ENCODE measurements at regions not wholly inside any gene's neighbourhood (a gene's known extent, or its start where the extent isn't known, plus 50 kb on each side); places are given as distances from the start of the nearest gene placed in this dataset.
"Not testable (repeated sequence)": the region's sequence is repeated elsewhere in the genome, so short reads cannot be mapped to it uniquely, and the experiment has no call there.

DNA sequence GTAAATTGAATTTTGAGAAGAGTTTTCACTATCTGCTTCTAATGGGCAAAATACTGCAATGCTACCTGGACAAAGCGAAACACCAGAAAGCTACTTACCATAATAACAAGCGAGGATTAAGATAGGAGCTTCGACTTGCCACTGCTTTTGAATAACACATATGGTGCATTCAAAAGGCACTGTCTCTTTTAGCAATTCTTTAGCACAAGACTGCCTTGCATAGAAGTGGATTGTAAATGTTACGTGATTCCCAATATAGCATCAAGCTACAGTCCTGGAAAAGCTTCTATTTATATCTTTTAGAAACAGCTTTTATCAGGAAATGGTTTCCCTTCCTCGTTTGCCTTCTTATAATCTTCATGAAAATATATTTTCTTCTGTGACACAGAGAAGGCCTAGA lies 258.7 kb upstream of the PDE3A start:
- TF ChIP-seq EZH2phosphoT487 (IDR thresholded peaks at IDR 0.05; ENCODE audit: borderline replicate concordance): no peak
- TF ChIP-seq, protein P1, sequence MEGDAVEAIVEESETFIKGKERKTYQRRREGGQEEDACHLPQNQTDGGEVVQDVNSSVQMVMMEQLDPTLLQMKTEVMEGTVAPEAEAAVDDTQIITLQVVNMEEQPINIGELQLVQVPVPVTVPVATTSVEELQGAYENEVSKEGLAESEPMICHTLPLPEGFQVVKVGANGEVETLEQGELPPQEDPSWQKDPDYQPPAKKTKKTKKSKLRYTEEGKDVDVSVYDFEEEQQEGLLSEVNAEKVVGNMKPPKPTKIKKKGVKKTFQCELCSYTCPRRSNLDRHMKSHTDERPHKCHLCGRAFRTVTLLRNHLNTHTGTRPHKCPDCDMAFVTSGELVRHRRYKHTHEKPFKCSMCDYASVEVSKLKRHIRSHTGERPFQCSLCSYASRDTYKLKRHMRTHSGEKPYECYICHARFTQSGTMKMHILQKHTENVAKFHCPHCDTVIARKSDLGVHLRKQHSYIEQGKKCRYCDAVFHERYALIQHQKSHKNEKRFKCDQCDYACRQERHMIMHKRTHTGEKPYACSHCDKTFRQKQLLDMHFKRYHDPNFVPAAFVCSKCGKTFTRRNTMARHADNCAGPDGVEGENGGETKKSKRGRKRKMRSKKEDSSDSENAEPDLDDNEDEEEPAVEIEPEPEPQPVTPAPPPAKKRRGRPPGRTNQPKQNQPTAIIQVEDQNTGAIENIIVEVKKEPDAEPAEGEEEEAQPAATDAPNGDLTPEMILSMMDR (conservative IDR thresholded peaks at IDR 0.05; ENCODE audit: low read length): no peak
- H3K4me3 ChIP-seq (ENCODE audit: low read length, poor library complexity, severe bottlenecking): no peak overlapping the region

DNA sequence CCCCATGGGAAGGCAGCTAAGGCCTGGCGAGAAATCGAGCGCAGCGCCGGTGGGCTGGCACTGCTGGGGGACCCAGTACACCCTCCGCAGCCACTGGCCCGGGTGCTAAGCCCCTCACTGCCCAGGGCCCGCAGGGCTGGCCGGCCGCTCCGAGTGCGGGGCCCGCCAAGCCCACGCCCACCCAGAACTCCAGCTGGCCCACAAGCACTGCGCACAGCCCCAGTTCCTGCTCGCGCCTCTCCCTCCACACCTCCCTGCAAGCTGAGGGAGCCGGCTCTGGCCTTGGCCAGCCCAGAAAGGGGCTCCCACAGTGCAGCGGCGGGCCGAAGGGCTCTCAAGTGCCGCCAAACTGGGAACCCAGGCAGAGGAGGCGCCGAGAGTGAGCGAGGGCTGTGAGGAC lies 253.0 kb upstream of the PDE3A start:
- H3F3A ChIP-seq (ENCODE audit: low read depth); H3K9me3 ChIP-seq (ENCODE audit: insufficient read depth, low read depth, low read length); H3K4me1 ChIP-seq (ENCODE audit: insufficient read depth, low read length, poor library complexity, severe bottlenecking); H3K27me3 ChIP-seq (ENCODE audit: insufficient read depth, low read length, poor library complexity, severe bottlenecking); H3K4me3 ChIP-seq (ENCODE audit: low read length, poor library complexity, severe bottlenecking); H2AFZ ChIP-seq (ENCODE audit: low read length); H3K9me2 ChIP-seq (replicated peaks; ENCODE audit: low read depth, low read length); H4K20me1 ChIP-seq (ENCODE audit: insufficient read depth, low read length, poor library complexity, severe bottlenecking); H3K36me3 ChIP-seq (ENCODE audit: insufficient read depth, low read length); H3K4me2 ChIP-seq (ENCODE audit: low read depth, low read length, poor library complexity, severe bottlenecking); H3K79me2 ChIP-seq (ENCODE audit: insufficient read depth, low read length); H3K9ac ChIP-seq (ENCODE audit: low read depth, low read length, poor library complexity, severe bottlenecking): not testable (repeated sequence)

More for the DNA sequence above, 258.7 kb upstream of the PDE3A start:
- H3K9me2 ChIP-seq (replicated peaks; ENCODE audit: low read depth, low read length): no peaks in the 10 kb centered on the region
- no peaks in the 10 kb centered on the region for H3F3A ChIP-seq (ENCODE audit: low read depth)
- no peaks in the 10 kb centered on the region for H3K36me3 ChIP-seq (ENCODE audit: insufficient read depth, low read length)
- H3K9ac ChIP-seq (ENCODE audit: low read depth, low read length, poor library complexity, severe bottlenecking): no peak overlapping the region
- H3K4me1 ChIP-seq (ENCODE audit: insufficient read depth, low read length, poor library complexity, severe bottlenecking): no peaks in the 10 kb centered on the region
- no peaks in the 10 kb centered on the region for H3K9me3 ChIP-seq (ENCODE audit: insufficient read depth, low read depth, low read length)
- no peak overlapping the region for H3K4me2 ChIP-seq (ENCODE audit: low read depth, low read length, poor library complexity, severe bottlenecking)
- H2AFZ ChIP-seq (ENCODE audit: low read length): no peak overlapping the region
- no peaks in the 10 kb centered on the region for H4K20me1 ChIP-seq (ENCODE audit: insufficient read depth, low read length, poor library complexity, severe bottlenecking)
- H3K27me3 ChIP-seq (ENCODE audit: insufficient read depth, low read length, poor library complexity, severe bottlenecking): no peaks in the 10 kb centered on the region
- H3K79me2 ChIP-seq (ENCODE audit: insufficient read depth, low read length): no peaks in the 10 kb centered on the region

DNA sequence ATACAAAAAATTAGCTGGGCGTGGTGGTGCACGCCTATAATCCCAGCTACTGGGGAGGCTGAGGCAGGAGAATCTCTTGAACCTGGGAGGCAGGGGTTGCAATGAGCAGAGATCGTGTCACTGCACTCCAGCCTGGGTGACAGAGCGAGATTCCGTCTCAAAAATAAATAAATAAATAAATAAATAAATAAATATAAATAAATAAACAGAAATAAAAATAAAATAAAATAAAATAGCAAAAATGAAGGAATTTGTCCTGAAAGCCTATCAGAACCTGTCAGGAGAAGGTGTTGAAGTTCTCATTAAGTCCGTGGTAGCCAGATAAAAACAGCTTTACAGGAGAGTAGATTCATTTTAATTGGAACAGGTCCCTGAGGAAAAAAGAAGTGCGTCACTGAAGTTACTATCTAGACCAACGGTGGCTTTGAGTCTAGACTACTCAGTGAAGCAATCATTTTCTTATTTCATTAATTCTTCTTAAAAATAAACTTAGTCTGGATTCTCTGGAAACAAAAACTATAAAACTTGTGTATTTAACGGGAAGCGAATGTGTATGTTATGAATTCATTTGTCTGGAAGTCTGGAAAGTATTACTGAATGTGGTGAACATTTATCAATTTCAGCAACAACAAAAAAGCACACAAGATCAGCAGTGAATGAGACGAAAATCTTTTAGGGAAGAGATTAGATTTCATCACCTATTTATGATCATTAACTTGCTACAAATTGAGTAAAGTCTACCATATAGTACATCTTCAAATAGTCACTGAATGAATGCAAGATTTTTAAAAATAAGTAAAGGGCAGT lies 248.5 kb upstream of the PDE3A start:
- no peaks in the 10 kb centered on the region for H3K9me3 ChIP-seq (ENCODE audit: insufficient read depth, low read depth, low read length)
- H3K79me2 ChIP-seq (ENCODE audit: insufficient read depth, low read length): no peaks in the 10 kb centered on the region
- no peaks in the 10 kb centered on the region for H3K27me3 ChIP-seq (ENCODE audit: insufficient read depth, low read length, poor library complexity, severe bottlenecking)
- no peaks in the 10 kb centered on the region for H3K36me3 ChIP-seq (ENCODE audit: insufficient read depth, low read length)
- H3K4me3 ChIP-seq (ENCODE audit: low read length, poor library complexity, severe bottlenecking): no peak overlapping the region
- H4K20me1 ChIP-seq (ENCODE audit: insufficient read depth, low read length, poor library complexity, severe bottlenecking): no peaks in the 10 kb centered on the region
- H3F3A ChIP-seq (ENCODE audit: low read depth): no peaks in the 10 kb centered on the region
- no peaks in the 10 kb centered on the region for H3K4me1 ChIP-seq (ENCODE audit: insufficient read depth, low read length, poor library complexity, severe bottlenecking)
- no peak overlapping the region for H2AFZ ChIP-seq (ENCODE audit: low read length)
- no peak for TF ChIP-seq EZH2phosphoT487 (IDR thresholded peaks at IDR 0.05; ENCODE audit: borderline replicate concordance)
- TF ChIP-seq, protein P1 (conservative IDR thresholded peaks at IDR 0.05; ENCODE audit: low read length): no peak
- no peak overlapping the region for H3K4me2 ChIP-seq (ENCODE audit: low read depth, low read length, poor library complexity, severe bottlenecking)
- no peaks in the 10 kb centered on the region for H3K9me2 ChIP-seq (replicated peaks; ENCODE audit: low read depth, low read length)
- H3K9ac ChIP-seq (ENCODE audit: low read depth, low read length, poor library complexity, severe bottlenecking): no peak overlapping the region

DNA sequence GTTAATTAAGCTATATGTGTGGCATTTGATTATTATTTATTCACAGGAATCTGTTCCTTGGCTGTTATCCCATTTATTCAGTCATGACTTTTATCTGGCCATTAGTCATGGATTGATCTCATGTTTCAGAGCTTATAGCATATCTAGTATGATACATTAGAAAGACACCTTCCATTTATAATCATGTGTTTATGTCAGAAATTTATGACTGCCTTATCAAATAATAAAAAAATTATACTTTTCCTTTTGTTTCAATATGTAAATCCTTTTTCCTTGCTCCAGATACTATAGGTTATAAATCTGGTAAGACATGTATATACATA lies 248.0 kb upstream of the PDE3A start:
- Histone ChIP-seq H3K4me3 (ENCODE audit: low read length, poor library complexity, severe bottlenecking) (no peak overlapping the region), H3K9me2 (replicated peaks; ENCODE audit: low read depth, low read length) (no peaks in the 10 kb centered on the region), H3K9me3 (ENCODE audit: insufficient read depth, low read depth, low read length) (no peaks in the 10 kb centered on the region), H3K4me2 (ENCODE audit: low read depth, low read length, poor library complexity, severe bottlenecking) (no peak overlapping the region), H3K9ac (ENCODE audit: low read depth, low read length, poor library complexity, severe bottlenecking) (no peak overlapping the region), H3K27me3 (ENCODE audit: insufficient read depth, low read length, poor library complexity, severe bottlenecking) (no peaks in the 10 kb centered on the region), H3K4me1 (ENCODE audit: insufficient read depth, low read length, poor library complexity, severe bottlenecking) (no peaks in the 10 kb centered on the region), H3K36me3 (ENCODE audit: insufficient read depth, low read length) (no peaks in the 10 kb centered on the region), H3F3A (ENCODE audit: low read depth) (no peaks in the 10 kb centered on the region), H3K79me2 (ENCODE audit: insufficient read depth, low read length) (no peaks in the 10 kb centered on the region), H4K20me1 (ENCODE audit: insufficient read depth, low read length, poor library complexity, severe bottlenecking) (no peaks in the 10 kb centered on the region), H2AFZ (ENCODE audit: low read length) (no peak overlapping the region)
- no peak for TF ChIP-seq EZH2phosphoT487 (IDR thresholded peaks at IDR 0.05; ENCODE audit: borderline replicate concordance)
- TF ChIP-seq, protein P1 (conservative IDR thresholded peaks at IDR 0.05; ENCODE audit: low read length): no peak
